SU-DHL-6 (cell line): ENCODE measurements at regions not wholly inside any gene's neighbourhood (a gene's known extent, or its start where the extent isn't known, plus 50 kb on each side); places are given as distances from the start of the nearest gene placed in this dataset.

Experiments
- CTCF ChIP-seq: fragments of 200-600 bp; sonication (generic); IDR thresholded peaks from one replicate; pipeline ENCODE4 v1.5.1; 2017; ENCODE audit warnings: antibody characterized with exemption, mild to moderate bottlenecking, low read length, moderate library complexity; ENCODE audit not compliant: insufficient read depth, poor library complexity, severe bottlenecking
- EZH2phosphoT487 ChIP-seq: fragments of 200-600 bp; sonication (generic), shearing (Covaris generic); conservative IDR thresholded peaks from 2 replicates; pipeline ENCODE4 v1.6.1; 2018; ENCODE audit warnings: mild to moderate bottlenecking, antibody characterized with exemption, low read length, moderate library complexity, mixed read lengths

- TF ChIP-seq CTCF (no peak), EZH2phosphoT487 (no peak)
Observed at GRCh38 chr1:221874285-221875003, 132.6 kb upstream of the DUSP10 start.
